Left lung (tissue), 4 donors: ENCODE measurements at regions not wholly inside any gene's neighbourhood (a gene's known extent, or its start where the extent isn't known, plus 50 kb on each side); places are given as distances from the start of the nearest gene placed in this dataset.

Experiments
- ATAC-seq: fragments of 200-7000 bp; cut with Tn5 transposase; one replicate; pipeline ENCODE4 v1.9.1; 2020; ENCODE audit warnings: moderate library complexity
- DNase-seq, 4 donors: peaks; one replicate each; pipeline ENCODE4 v3.0.0-alpha.2; 2013 to 2020
- H3K27ac ChIP-seq, 2 donors: fragments of 200-600 bp; sonication (generic) in 1 of 2; one replicate each; pipeline versions ENCODE4 v1.5.0 to v1.8.0; 2020 to 2021
- H3K27me3 ChIP-seq, 2 donors: fragments of 200-600 bp; sonication (generic) in 1 of 2; one replicate each; pipeline versions ENCODE4 v1.5.0 to v1.8.0; 2020 to 2021
- H3K36me3 ChIP-seq, 2 donors: fragments of 200-600 bp; sonication (generic) in 1 of 2; one replicate each; pipeline versions ENCODE4 v1.5.0 to v1.8.0; 2020 to 2021
- H3K4me1 ChIP-seq, 2 donors: fragments of 200-600 bp; one replicate each; pipeline ENCODE4 v1.8.0; 2021
- H3K4me3 ChIP-seq, 2 donors: fragments of 200-600 bp; sonication (generic) in 1 of 2; one replicate each; pipeline versions ENCODE4 v1.5.0 to v1.8.0; 2020 to 2021; ENCODE audit warnings: mild to moderate bottlenecking in 1 of 2
- H3K9me3 ChIP-seq, 2 donors: fragments of 200-600 bp; sonication (generic) in 1 of 2; one replicate each; pipeline versions ENCODE4 v1.5.0 to v1.8.0; 2020 to 2021
- CTCF ChIP-seq, 2 donors: fragments of 200-600 bp; sonication (generic) in 1 of 2; IDR thresholded peaks; one replicate each; pipeline versions ENCODE4 v1.5.0 to v1.8.0; 2021; ENCODE audit warnings: antibody characterized with exemption in 2 of 2
- intact Hi-C, 2 donors: fragments of 100-400 bp; cut with DNase I; formaldehyde crosslinking; loops; one replicate each; pipeline versions ENCODE4 v1.11.2 to v1.14.2; 2022
- donor health status: DM: no; HTN: yes; CAD: no.
- donor health status: DM: no; HTN: no; CAD: no.

- Histone ChIP-seq H3K27ac (no peak overlapping the region), H3K27me3 (no peaks in the 10 kb centered on the region), H3K4me1 (no peaks in the 10 kb centered on the region), H3K9me3 (no peaks in the 10 kb centered on the region), H3K4me3 (no peak overlapping the region), H3K36me3 (no peaks in the 10 kb centered on the region)
- no peak for TF ChIP-seq CTCF (IDR thresholded peaks at IDR 0.05)
- intact Hi-C loops = no loop called here
- DNase-seq = no peak
- ATAC-seq = no peak
Measured at GRCh38 chr13:63161219-63161618, 1745.6 kb upstream of the PCDH20 start.

- H3K27me3 ChIP-seq = no peaks in the 10 kb centered on the region
- ATAC-seq = no peak
- TF ChIP-seq CTCF (IDR thresholded peaks at IDR 0.05) = no peak
- H3K9me3 ChIP-seq = peaks cover 0 to 2% of the 10 kb centered on the region in 2 donors
- H3K36me3 ChIP-seq = no peaks in the 10 kb centered on the region
- H3K4me1 ChIP-seq = no peaks in the 10 kb centered on the region
- intact Hi-C loops = no loop called here
- H3K27ac ChIP-seq = no peak overlapping the region
- no peak for DNase-seq
- H3K4me3 ChIP-seq = no peak overlapping the region
Measured at GRCh38 chr13:63156816-63157215, 1741.2 kb upstream of the PCDH20 start.

GRCh38 chr13:63149375-63149774 is 1733.7 kb upstream of the PCDH20 start:
- intact Hi-C loops = no loop called here
- DNase-seq (no peak), ATAC-seq (no peak)
- Histone ChIP-seq H3K9me3 (peaks cover 0 to 10% of the 10 kb centered on the region in 2 donors), H3K36me3 (no peaks in the 10 kb centered on the region), H3K27ac (no peak overlapping the region), H3K4me3 (no peak overlapping the region), H3K4me1 (no peaks in the 10 kb centered on the region), H3K27me3 (no peaks in the 10 kb centered on the region)
- TF ChIP-seq CTCF (IDR thresholded peaks at IDR 0.05) = no peak

- no peak for DNase-seq
- intact Hi-C loops = no loop called here
- H3K4me3 ChIP-seq = no peak overlapping the region
- peaks cover 0 to 6% of the 10 kb centered on the region in 2 donors for H3K9me3 ChIP-seq
- H3K36me3 ChIP-seq = no peaks in the 10 kb centered on the region
- ATAC-seq = no peak
- no peak overlapping the region for H3K27ac ChIP-seq
- H3K4me1 ChIP-seq = no peaks in the 10 kb centered on the region
- no peak for TF ChIP-seq CTCF (IDR thresholded peaks at IDR 0.05)
- H3K27me3 ChIP-seq = no peaks in the 10 kb centered on the region
Measured at GRCh38 chr13:63139277-63139676, 1723.6 kb upstream of the PCDH20 start.

- intact Hi-C loops = no loop called here
- no peaks in the 10 kb centered on the region for H3K4me1 ChIP-seq
- H3K4me3 ChIP-seq = no peak overlapping the region
- ATAC-seq (no peak), DNase-seq (no peak)
- TF ChIP-seq CTCF (IDR thresholded peaks at IDR 0.05) = no peak
- H3K27ac ChIP-seq = no peak overlapping the region
- no peaks in the 10 kb centered on the region for H3K27me3 ChIP-seq
- H3K36me3 ChIP-seq = no peaks in the 10 kb centered on the region
- H3K9me3 ChIP-seq = no peaks in the 10 kb centered on the region
Measured at GRCh38 chr13:63129995-63130394, 1714.3 kb upstream of the PCDH20 start.
